HG03135 (cell line): ENCODE measurements at regions not wholly inside any gene's neighbourhood (a gene's known extent, or its start where the extent isn't known, plus 50 kb on each side); places are given as distances from the start of the nearest gene placed in this dataset.
"Not testable (repeated sequence)": the region's sequence is repeated elsewhere in the genome, so short reads cannot be mapped to it uniquely, and the experiment has no call there.

Source experiments
- ATAC-seq: cut with Tn5 transposase; IDR thresholded peaks from one replicate; pipeline ENCODE4 v1.9.1; 2021; ENCODE audit warnings: mild to moderate bottlenecking, moderate library complexity; ENCODE audit not compliant: unreplicated experiment

GRCh38 chr10:28985137-28985885 lies 303.6 kb upstream of the LYZL1 start:
- ATAC-seq: no peak

DNA sequence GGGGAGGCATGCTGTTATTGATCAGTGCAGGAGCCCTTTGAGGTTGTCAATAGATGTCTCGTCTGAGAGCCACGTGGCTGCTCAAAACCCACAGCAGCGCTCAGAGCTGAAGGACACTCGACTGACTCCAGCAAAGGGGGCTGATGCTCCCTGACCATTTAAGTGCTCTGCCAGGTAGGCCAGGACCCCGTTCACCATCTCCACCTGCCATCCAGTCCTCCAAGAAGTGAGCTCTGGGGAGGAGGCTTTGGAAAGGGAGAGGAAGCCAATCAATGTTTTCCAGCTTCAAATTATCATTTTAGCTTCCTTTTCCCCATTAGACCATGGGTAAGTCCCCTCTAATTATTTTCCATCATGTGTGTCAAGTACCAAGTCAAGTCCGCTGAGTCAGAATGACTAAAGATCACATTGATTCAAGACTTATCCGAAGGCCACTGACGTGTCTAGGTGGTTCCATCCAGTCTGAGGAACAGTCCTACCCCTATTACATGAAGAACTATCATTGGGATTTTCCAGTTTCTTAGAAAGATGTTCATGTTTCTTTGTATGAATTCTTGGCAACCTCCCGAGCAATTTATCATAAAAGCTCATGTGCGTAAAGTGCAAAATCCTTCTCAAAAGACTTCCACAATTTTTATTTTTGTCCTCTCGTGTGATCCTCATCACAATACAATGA lies 302.6 kb upstream of the LYZL1 start:
- no peak for ATAC-seq

DNA sequence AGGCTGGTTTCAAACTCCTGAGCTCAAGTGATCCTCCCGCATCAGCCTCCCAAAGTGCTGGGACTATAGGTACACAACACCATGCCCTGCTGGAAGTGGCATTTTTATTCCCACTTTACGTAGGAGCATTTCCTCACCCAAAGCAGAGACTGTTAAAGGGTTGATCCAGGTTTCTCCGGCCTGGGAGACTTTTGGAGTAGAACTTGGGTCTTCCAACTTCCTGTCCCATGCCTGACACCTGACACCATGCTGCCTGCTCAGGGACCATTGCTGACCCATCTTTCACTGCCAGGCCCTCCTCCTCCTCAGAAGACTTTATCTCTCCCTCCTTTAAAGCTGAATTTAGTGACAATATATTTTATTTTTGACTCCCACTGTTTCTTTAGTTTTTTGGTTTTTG lies 302.0 kb upstream of the LYZL1 start:
- no peak for ATAC-seq

DNA sequence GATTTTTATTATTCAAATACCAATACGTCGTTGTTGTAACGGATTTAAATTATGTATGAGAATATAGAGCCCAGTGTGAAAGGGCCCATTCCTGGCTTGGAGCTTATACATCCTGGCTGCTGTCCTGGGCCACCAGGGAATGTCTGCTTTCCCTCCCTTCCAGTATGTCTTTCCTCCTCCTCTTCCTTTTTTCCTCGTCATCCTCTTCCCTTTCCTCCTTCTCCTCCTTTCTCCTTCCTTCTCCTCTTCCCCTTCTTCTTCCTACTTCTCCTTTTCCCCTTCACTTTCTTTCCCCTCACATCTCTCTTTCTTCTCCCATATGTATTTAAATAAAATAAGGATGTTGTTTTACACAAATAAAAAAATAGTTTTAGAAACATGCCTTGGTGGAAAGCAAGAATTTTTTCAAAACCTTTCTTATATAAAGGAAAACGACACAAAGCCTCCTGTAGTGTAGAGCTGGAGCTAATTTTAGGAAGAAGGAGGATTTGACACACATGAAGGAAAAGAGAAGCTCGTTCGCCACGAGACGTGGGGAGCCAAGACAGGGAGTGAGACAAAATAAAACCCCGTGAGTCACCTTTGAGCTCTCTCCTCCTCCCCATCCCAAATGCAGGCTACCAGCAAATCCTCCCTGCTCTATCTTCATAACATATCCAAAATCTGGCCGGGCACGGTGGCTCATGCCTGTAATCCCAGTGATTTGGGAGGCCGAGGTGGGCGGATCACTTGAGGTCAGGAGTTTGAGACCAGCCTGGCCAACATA lies 301.1 kb upstream of the LYZL1 start:
- ATAC-seq: no peak

DNA sequence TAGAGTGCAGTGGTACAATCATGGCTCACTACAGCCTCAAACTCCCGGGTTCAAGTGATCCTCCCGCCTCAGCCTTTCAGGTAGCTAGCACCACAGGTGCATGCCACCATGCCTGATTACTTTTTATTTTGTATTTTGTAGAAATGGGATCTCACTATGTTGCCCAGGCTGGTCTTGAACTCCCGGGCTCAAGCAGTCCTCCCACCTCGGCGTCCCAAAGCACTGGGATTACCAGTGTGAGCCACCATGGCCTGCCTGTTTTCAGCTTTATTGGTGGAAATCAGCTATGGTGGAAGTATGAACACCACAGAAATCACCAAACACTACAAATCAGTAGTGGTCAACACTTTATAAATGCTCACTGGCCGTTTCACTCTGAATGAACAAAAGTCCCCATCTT lies 299.9 kb upstream of the LYZL1 start:
- ATAC-seq: no peak

DNA sequence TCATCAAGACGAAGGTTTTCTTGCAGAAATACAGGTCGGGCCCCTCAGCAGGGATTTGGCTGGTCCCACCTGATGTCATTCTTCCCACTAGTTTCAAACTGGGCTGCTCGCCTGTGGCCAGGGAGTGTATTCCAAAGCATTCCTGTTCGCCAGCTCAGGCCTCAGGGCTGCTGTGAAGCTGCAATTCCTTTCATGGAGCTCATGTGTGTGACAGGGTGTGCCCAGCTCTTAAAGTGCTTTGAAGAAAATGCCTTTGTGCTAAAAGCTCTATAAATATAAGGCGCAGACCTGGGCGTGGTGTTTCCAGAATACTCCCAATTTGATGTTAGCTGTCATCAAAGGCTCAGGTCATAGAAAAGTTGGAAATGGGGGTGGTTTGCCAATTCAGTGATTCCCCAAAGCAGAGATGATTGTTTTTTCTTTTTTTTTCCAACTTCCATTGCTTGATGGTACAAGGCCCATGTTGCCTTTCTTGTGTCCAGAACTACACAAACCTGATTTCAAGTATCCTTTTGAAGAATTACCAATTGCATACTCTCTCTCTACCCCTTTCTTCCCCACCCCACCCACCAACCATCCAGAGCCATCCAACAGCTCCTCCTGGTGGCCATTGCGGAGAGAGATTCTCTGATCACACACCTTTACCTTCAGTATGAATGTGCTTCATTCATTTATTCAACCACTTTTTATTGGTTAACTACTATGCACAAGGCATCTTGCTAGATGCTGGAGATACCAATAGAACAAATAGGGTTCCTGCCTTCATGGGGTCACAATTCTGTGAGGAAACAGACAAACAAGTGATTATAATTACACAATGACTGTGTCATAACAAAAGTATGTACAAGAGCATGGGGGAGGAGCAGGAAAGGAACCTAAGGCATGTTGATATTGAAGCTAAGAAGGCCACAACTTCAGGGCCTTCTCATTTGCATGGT lies 297.3 kb upstream of the LYZL1 start:
- no peak for ATAC-seq

DNA sequence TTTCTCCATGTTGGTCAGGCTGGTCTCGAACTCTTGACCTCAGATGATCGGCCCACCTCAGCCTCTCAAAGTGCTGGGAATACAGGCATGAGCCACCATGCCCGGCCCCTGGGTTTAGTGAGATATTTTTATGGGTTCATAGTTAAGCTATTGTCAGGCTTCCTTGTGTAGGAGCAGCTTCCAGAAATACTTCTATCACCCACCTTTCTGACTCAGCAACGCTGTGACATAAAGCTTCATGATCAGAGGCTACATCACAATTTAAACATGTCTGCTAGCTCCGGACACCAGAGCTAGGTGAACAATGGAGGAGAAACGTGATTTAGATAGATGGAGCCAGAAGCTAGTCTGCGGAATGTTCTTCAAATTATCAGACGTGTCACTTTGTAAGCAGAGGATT lies 295.8 kb upstream of the LYZL1 start:
- no peak for ATAC-seq

GRCh38 chr10:28993861-28994260 lies 295.0 kb upstream of the LYZL1 start:
- no peak for ATAC-seq

DNA sequence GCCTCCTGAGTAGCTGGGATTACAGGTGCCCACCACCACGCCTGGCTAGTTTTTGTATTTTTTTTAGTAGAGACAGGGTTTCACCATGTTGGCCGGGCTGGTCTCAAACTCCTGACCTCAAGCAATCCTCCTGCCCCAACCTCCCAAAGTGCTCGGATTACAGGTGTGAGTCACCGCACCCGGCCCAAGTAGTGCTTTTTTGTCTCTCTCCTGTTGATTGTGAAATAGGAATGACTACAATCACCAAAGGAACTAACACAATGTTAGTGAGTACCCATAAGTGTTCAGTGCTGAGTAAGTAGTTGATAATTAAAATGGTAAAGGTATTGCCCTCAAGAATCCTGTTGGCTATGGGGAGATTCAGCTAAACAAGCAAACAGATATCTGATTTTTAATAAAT lies 294.1 kb upstream of the LYZL1 start:
- ATAC-seq: not testable (repeated sequence)

DNA sequence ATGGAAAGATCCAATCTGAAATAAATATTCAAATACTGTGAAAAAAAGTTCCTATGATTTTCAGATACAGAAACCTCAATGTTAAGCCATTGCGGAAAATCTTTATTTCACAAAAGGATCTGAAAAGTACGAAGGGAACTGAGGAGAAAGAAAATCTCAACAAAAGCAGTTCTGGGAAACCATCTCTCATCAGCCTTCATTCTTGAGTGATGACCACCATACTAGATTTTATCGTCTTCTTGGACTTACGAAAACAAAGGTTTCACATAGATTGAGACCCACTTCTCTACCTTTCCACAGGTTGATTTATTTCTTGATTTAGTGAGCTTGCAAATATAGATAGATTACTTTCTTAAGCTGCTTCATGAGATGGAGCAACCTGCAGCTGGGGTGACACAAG lies 293.4 kb upstream of the LYZL1 start:
- no peak for ATAC-seq

DNA sequence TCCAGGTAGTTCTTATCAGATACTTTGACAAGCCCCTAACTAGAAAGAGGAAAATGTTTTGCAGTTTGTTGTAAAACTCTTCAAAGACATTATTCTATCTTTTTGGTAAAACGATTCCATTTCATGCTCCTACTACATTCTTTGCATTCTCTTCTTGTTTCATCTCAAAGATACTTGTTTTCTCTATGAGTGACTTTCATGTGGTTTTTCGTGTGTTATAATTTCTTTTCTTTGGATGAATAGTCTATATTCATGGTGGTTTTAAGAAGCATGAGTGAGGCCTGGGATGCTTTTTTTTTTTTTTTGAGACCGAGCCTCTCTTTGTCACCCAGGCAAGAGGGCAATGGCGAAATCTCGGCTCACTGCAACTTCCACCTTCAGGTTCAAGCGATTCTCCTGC lies 292.5 kb upstream of the LYZL1 start:
- no peak for ATAC-seq

DNA sequence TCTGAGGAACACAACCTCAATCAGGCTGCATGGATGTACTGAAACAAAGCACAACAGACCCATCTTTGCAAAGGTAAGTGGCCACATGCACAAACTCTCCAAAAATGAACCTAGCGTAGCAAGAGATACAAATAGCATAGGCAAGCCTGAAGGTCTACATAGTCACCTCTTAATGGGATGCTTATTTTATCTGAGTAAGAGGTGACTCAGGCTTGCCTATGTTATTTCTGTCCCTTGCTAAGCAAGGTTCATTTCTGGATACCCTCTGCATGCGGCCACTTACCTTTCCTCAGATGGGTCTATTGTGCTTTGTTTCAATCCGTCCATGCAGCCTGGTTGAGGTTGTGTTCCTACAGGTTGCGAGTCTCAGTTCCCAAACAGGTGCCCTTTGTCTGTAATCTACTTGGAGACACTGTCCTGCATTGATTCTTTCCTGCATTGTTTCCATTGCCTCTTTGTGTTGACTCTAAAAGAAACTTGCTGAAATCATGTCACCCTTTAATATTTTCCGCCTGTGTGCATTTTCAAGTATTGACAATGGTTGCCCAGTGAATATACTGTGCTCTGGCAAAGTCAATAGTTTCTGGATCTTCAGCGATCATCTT lies 291.8 kb upstream of the LYZL1 start:
- ATAC-seq: no peak

DNA sequence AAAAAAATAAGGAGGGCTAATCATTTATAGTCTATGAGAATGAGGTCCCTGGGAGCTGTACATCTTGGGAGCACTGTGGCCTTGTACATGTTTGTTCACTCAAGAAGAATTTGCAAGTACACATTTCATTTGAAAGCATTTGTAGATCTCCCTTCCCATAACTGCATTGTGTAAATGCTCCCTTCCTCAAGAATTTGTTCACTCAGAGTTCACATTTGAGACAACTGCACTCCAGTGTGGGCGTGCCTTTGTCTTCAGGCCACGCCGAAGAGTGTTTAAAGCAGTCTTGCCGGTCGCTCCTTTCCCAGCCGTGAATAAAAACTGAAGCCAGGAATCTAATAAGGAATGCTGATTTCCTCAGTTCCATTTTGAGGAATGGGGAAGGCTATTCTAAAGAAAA lies 291.1 kb upstream of the LYZL1 start:
- ATAC-seq: no peak

- ATAC-seq: no peak
These were observed 287.1 kb upstream of the LYZL1 start for GRCh38 chr10:29001801-29002200.

GRCh38 chr10:29003014-29003413 lies 285.9 kb upstream of the LYZL1 start:
- ATAC-seq: not testable (repeated sequence)

GRCh38 chr10:29005988-29006387 lies 282.9 kb upstream of the LYZL1 start:
- no peak for ATAC-seq

GRCh38 chr10:29007370-29007747 lies 281.5 kb upstream of the LYZL1 start:
- ATAC-seq: no peak

- ATAC-seq: no peak
These were observed 280.9 kb upstream of the LYZL1 start for GRCh38 chr10:29007748-29008610.

DNA sequence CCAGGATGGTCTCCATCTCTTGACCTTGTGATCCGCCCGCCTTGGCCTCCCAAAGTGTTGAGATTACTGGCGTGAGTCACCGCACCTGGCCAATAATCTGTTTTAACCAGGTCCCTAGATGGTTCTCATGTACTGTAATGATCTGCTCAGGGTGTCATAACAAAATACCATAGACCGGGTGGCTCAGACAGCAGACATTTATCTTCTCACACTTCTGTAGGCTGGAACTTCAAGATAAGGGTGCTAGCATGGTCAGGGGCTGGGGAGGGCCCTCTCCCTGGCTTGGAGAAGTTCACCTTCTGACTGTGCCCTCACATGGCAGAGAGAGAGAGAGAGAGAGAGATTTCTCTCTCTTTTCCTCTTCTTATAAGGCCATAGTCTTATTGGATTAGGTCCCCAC lies 279.4 kb upstream of the LYZL1 start:
- ATAC-seq: no peak

- no peak for ATAC-seq
These were observed 277.4 kb upstream of the LYZL1 start for GRCh38 chr10:29011516-29011915.
